ENCODE measurements at regions not wholly inside any gene's neighbourhood (a gene's known extent, or its start where the extent isn't known, plus 50 kb on each side); places are given as distances from the start of the nearest gene placed in this dataset.
A peak's percentile ranks its signal among the peaks of the same experiment; 100 is the strongest.

DNA sequence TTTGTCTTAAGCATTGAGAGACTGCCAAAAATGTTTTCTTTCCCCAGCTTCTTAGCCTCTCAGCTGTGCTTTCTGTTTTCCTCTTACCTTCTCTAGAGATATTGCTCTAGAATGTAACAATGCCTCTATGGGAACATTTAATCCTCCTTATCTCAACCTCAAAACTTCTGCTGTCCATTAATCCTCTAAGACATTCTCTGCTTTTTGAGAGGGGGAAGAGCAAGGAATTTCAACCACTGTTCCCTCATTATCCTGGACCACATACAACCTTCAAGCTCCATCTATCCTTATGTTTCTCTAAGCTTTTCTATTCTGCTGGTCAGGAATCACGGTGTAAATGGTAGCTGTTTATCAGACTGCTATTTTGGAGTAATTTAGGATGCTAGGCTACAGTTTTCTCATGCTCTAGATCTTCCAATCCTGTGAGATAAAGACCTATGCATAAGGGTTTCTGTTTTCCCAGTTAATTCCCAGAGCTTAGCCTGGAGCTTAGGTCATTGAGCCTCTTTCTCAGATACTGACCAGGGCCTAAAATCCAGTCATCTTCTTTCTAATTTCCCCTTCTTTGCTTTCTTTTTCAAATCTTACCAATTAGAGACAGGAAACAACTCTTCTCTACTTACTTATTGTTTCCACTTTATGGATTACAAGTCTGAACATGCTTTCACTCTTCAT is 282.0 kb downstream of the CALCRL start:
- H3K9me3 ChIP-seq (ENCODE audit: control insufficient read depth, low read depth, low read length): no peaks in the 10 kb centered on the region
- H2BK12ac ChIP-seq (ENCODE audit: insufficient read length, low read depth, low read length): no peak overlapping the region
- no peak for DNase-seq
- no peak overlapping the region for H2AFZ ChIP-seq (ENCODE audit: low read length)
- H4K20me1 ChIP-seq (ENCODE audit: control insufficient read depth, insufficient read depth, insufficient read length): no peaks in the 10 kb centered on the region
- Mint-ChIP-seq H3K27me3 (ENCODE audit: low read depth) (no peaks in the 10 kb centered on the region), H3K4me3 (no peak overlapping the region), H3K27ac (peak overlapping the region in 1 of 3 experiments; percentile 11; a peak in 2 of 7 replicates), H3K36me3 (ENCODE audit: insufficient read depth in 1 of 3, low read depth in 3 of 3) (peaks cover 0 to under 1% (median under 1%) of the 10 kb centered on the region in 3 experiments; a peak in 3 of 7 replicates), H3K9me3 (peaks cover 0 to under 1% of the 10 kb centered on the region in 2 experiments; a peak in 1 of 5 replicates), H3K4me1 (peaks cover 2% of the 10 kb centered on the region in 2 experiments; a peak in 2 of 4 replicates)
- H3K23me2 ChIP-seq (ENCODE audit: insufficient read length, low read depth, low read length, poor library complexity, severe bottlenecking): no peaks in the 10 kb centered on the region
- H3K4ac ChIP-seq (ENCODE audit: low read depth, low read length): no peak overlapping the region
- no peak overlapping the region for H2BK5ac ChIP-seq (ENCODE audit: insufficient read length, low read length)
- H3K27ac ChIP-seq (ENCODE audit: insufficient read length, low read depth, low read length): no peak overlapping the region
- H2BK15ac ChIP-seq (ENCODE audit: low read depth, low read length): no peak overlapping the region
- H3K27me3 ChIP-seq (ENCODE audit: insufficient read depth, low read length): no peaks in the 10 kb centered on the region
- H2BK120ac ChIP-seq (ENCODE audit: low read depth, low read length, poor library complexity, severe bottlenecking): no peak overlapping the region
- no peak overlapping the region for H3K14ac ChIP-seq (ENCODE audit: insufficient read depth, low read length)
- no peak overlapping the region for H4K91ac ChIP-seq (ENCODE audit: insufficient read length, low read depth, low read length)
- H3K23ac ChIP-seq (ENCODE audit: insufficient read length, low read depth, low read length): no peak overlapping the region
- no peak overlapping the region for H2AK5ac ChIP-seq (ENCODE audit: insufficient read length, low read length)
- no peak overlapping the region for H3K4me2 ChIP-seq (ENCODE audit: insufficient read depth, insufficient read length, low read length)
- H3T11ph ChIP-seq (ENCODE audit: low read length): no peak overlapping the region
- no peak overlapping the region for H4K8ac ChIP-seq (replicated peaks; ENCODE audit: insufficient read length, low read depth, low read length)
- no peak overlapping the region for H3K18ac ChIP-seq (ENCODE audit: insufficient read length, low read depth, low read length)
- no peaks in the 10 kb centered on the region for H3K79me1 ChIP-seq (ENCODE audit: insufficient read depth, low read depth, low read length, poor library complexity, severe bottlenecking)
- no peak for TF ChIP-seq CTCF (conservative IDR thresholded peaks at IDR 0.05)
- WGBS (ENCODE audit: extremely low coverage, insufficient read length, low lambda C conversion rate): no CpG with 5 or more reads among the region's 1 CpG
- H2BK20ac ChIP-seq (ENCODE audit: low read depth, low read length, poor library complexity, severe bottlenecking): no peak overlapping the region
- H3K4me1 ChIP-seq (ENCODE audit: insufficient read depth, low read length): no peaks in the 10 kb centered on the region
- no peak overlapping the region for H3K9ac ChIP-seq (ENCODE audit: extremely low read depth, insufficient read length, low read length)
- H4K5ac ChIP-seq (ENCODE audit: insufficient read length, low read depth, low read length): no peak overlapping the region
- H3K79me2 ChIP-seq (ENCODE audit: insufficient read depth, low read length): no peaks in the 10 kb centered on the region
- no peak overlapping the region for H3K56ac ChIP-seq (ENCODE audit: insufficient read length, low read depth, low read length)
